ENCODE measurements at regions not wholly inside any gene's neighbourhood (a gene's known extent, or its start where the extent isn't known, plus 50 kb on each side); places are given as distances from the start of the nearest gene placed in this dataset.
"Not testable (repeated sequence)": the region's sequence is repeated elsewhere in the genome, so short reads cannot be mapped to it uniquely, and the experiment has no call there.

DNA sequence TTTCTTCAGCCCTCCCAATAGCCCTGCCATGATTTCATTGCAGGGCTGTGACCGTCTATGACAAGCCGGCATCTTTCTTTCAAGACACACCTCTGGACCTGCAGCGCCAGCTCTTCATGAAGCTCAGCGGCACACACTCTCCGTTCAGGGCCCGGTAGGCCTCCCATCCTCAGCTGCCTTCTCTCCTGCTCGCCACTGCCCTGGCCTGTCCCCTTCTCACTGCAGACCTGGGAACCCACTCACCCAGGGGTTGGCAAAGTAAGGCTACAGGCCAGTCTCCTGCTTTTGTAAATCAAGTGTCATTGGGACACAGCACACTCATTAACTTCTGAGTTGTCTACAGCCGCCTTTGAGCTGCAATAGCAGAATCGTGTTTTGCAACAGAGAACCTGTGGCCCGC lies 169.2 kb downstream of the ADRA2C start:
- TF ChIP-seq, protein P1, sequence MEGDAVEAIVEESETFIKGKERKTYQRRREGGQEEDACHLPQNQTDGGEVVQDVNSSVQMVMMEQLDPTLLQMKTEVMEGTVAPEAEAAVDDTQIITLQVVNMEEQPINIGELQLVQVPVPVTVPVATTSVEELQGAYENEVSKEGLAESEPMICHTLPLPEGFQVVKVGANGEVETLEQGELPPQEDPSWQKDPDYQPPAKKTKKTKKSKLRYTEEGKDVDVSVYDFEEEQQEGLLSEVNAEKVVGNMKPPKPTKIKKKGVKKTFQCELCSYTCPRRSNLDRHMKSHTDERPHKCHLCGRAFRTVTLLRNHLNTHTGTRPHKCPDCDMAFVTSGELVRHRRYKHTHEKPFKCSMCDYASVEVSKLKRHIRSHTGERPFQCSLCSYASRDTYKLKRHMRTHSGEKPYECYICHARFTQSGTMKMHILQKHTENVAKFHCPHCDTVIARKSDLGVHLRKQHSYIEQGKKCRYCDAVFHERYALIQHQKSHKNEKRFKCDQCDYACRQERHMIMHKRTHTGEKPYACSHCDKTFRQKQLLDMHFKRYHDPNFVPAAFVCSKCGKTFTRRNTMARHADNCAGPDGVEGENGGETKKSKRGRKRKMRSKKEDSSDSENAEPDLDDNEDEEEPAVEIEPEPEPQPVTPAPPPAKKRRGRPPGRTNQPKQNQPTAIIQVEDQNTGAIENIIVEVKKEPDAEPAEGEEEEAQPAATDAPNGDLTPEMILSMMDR (IDR thresholded peaks at IDR 0.05; ENCODE audit: low read depth, low read length): not testable (repeated sequence)
- TF ChIP-seq EZH2phosphoT487 (IDR thresholded peaks at IDR 0.05; ENCODE audit: low read depth): not testable (repeated sequence)

Data from OCI-LY3 (cell line).